Tibial nerve (tissue), 4 donors: ENCODE measurements at regions not wholly inside any gene's neighbourhood (a gene's known extent, or its start where the extent isn't known, plus 50 kb on each side); places are given as distances from the start of the nearest gene placed in this dataset.

Experiments used
- DNase-seq, 2 donors: peaks; one replicate each; pipeline ENCODE4 v3.0.0-alpha.2; 2019; ENCODE audit warnings: low spot score in 2 of 2
- H3K27ac ChIP-seq, 4 donors: fragments of 200-600 bp; sonication (generic) in 3 of 4; one replicate each; pipeline ENCODE4 v1.5.1; 2017 to 2019; ENCODE audit warnings: mild to moderate bottlenecking in 1 of 4
- H3K27me3 ChIP-seq, 2 donors: fragments of 200-600 bp; sonication (generic) in 1 of 2; one replicate each; pipeline versions ENCODE4 v1.5.1 to v1.6.0; 2017 to 2019
- H3K36me3 ChIP-seq, 3 donors: fragments of 200-600 bp; sonication (generic); one replicate each; pipeline ENCODE4 v1.5.1; 2018 to 2019
- H3K4me1 ChIP-seq, 4 donors: fragments of 200-600 bp; sonication (generic) in 3 of 4; one replicate each; pipeline ENCODE4 v1.5.1; 2017 to 2019
- H3K4me3 ChIP-seq, 4 donors: fragments of 200-600 bp; sonication (generic) in 3 of 4; one replicate each; pipeline ENCODE4 v1.5.1; 2017 to 2019; ENCODE audit warnings: mild to moderate bottlenecking in 1 of 4, moderate library complexity in 1 of 4
- H3K9me3 ChIP-seq, 4 donors: fragments of 200-600 bp; sonication (generic) in 3 of 4; one replicate each; pipeline ENCODE4 v1.5.1; 2017 to 2019
- EP300 ChIP-seq, 2 donors: sonication (generic); formaldehyde crosslinking; IDR thresholded peaks; one replicate each; pipeline ENCODE4 v1.6.1; 2017; ENCODE audit warnings: antibody characterized with exemption in 2 of 2, mild to moderate bottlenecking in 1 of 2
- POLR2A ChIP-seq, 2 donors: fragments of 450-650 bp; IDR thresholded peaks; one replicate each; pipeline ENCODE4 v1.6.1; 2017; ENCODE audit warnings: antibody characterized with exemption in 2 of 2, mild to moderate bottlenecking in 2 of 2, moderate library complexity in 2 of 2
- WGBS, 2 donors: methylation state at CpG; one replicate each; pipeline ENCODE4 v1.1.5; 2018; 5-methylcytosine and 5-hydroxymethylcytosine counted together
- TF ChIP-seq, protein P1 (sequence below), 5 experiments: fragments of 200-600 bp in 3 of 5; fragments of 450-650 bp in 2 of 5; sonication (generic) in 3 of 5; IDR thresholded peaks; one replicate each; pipeline ENCODE4 v1.5.1; 2016 to 2019; ENCODE audit warnings: antibody characterized with exemption in 5 of 5, mild to moderate bottlenecking in 3 of 5, moderate library complexity in 2 of 5

- Histone ChIP-seq H3K4me3 (no peak overlapping the region), H3K9me3 (no peaks in the 10 kb centered on the region), H3K27me3 (no peaks in the 10 kb centered on the region), H3K36me3 (no peaks in the 10 kb centered on the region), H3K27ac (no peak overlapping the region), H3K4me1 (no peaks in the 10 kb centered on the region)
- TF ChIP-seq POLR2A (IDR thresholded peaks at IDR 0.05) (no peak), EP300 (IDR thresholded peaks at IDR 0.05) (no peak)
- TF ChIP-seq, protein P1, sequence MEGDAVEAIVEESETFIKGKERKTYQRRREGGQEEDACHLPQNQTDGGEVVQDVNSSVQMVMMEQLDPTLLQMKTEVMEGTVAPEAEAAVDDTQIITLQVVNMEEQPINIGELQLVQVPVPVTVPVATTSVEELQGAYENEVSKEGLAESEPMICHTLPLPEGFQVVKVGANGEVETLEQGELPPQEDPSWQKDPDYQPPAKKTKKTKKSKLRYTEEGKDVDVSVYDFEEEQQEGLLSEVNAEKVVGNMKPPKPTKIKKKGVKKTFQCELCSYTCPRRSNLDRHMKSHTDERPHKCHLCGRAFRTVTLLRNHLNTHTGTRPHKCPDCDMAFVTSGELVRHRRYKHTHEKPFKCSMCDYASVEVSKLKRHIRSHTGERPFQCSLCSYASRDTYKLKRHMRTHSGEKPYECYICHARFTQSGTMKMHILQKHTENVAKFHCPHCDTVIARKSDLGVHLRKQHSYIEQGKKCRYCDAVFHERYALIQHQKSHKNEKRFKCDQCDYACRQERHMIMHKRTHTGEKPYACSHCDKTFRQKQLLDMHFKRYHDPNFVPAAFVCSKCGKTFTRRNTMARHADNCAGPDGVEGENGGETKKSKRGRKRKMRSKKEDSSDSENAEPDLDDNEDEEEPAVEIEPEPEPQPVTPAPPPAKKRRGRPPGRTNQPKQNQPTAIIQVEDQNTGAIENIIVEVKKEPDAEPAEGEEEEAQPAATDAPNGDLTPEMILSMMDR (IDR thresholded peaks at IDR 0.05) = no peak
- 32 to 38% methylated on average over 1 of the region's 1 CpG for WGBS, 2 donors
- DNase-seq = no peak
These were observed 93.0 kb upstream of the SLC25A36 start for GRCh38 chr3:140848666-140849065.

- no peak overlapping the region for H3K27ac ChIP-seq
- H3K4me1 ChIP-seq = no peaks in the 10 kb centered on the region
- H3K27me3 ChIP-seq = no peaks in the 10 kb centered on the region
- no peaks in the 10 kb centered on the region for H3K36me3 ChIP-seq
- no peak overlapping the region for H3K4me3 ChIP-seq
- no peak for DNase-seq
- TF ChIP-seq, protein P1 (IDR thresholded peaks at IDR 0.05) = no peak
- TF ChIP-seq EP300 (IDR thresholded peaks at IDR 0.05) = no peak
- no peak for TF ChIP-seq POLR2A (IDR thresholded peaks at IDR 0.05)
- WGBS, 2 donors = 29 to 34% methylated on average over 4 of the region's 4 CpGs
- no peaks in the 10 kb centered on the region for H3K9me3 ChIP-seq
These were observed 91.3 kb upstream of the SLC25A36 start for GRCh38 chr3:140850210-140850955.

GRCh38 chr3:140854961-140855360 lies 86.7 kb upstream of the SLC25A36 start:
- no peak overlapping the region for H3K27ac ChIP-seq
- TF ChIP-seq, protein P1 (IDR thresholded peaks at IDR 0.05) = no peak
- TF ChIP-seq POLR2A (IDR thresholded peaks at IDR 0.05) (no peak), EP300 (IDR thresholded peaks at IDR 0.05) (no peak)
- no peaks in the 10 kb centered on the region for H3K4me1 ChIP-seq
- WGBS, 2 donors = 78 to 86% methylated on average over 2 of the region's 2 CpGs
- no peaks in the 10 kb centered on the region for H3K27me3 ChIP-seq
- no peaks in the 10 kb centered on the region for H3K9me3 ChIP-seq
- DNase-seq = no peak
- H3K4me3 ChIP-seq = no peak overlapping the region
- H3K36me3 ChIP-seq = no peaks in the 10 kb centered on the region

GRCh38 chr3:140856905-140857304 lies 84.7 kb upstream of the SLC25A36 start:
- Histone ChIP-seq H3K27ac (no peak overlapping the region), H3K27me3 (no peaks in the 10 kb centered on the region), H3K36me3 (no peaks in the 10 kb centered on the region), H3K9me3 (no peaks in the 10 kb centered on the region), H3K4me3 (no peak overlapping the region), H3K4me1 (no peaks in the 10 kb centered on the region)
- 95 to 100% methylated on average over 1 of the region's 1 CpG for WGBS, 2 donors
- no peak for TF ChIP-seq POLR2A (IDR thresholded peaks at IDR 0.05)
- TF ChIP-seq, protein P1 (IDR thresholded peaks at IDR 0.05) = no peak
- TF ChIP-seq EP300 (IDR thresholded peaks at IDR 0.05) = no peak
- DNase-seq = no peak

DNA sequence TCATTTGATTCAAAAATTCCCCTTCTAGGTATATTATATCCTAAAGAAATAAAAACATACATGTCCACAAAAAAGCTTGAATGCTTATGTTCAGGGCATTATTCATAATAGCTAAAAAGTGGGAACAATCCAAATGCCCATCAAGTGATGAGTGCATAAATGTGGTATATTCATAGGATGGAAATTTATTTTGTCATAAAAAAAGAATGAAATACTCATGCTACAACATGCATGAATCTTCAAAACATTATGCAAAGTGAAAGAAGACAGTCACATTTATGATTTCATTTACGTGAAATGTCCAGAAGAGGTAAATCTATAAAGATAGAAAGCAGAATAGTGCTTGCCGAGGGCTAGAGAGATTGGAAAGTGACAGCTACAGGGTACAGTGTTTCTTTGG lies 83.6 kb upstream of the SLC25A36 start:
- 91 to 93% methylated on average over 2 of the region's 2 CpGs for WGBS, 2 donors
- Histone ChIP-seq H3K4me3 (no peak overlapping the region), H3K27me3 (no peaks in the 10 kb centered on the region), H3K27ac (no peak overlapping the region), H3K36me3 (no peaks in the 10 kb centered on the region), H3K9me3 (no peaks in the 10 kb centered on the region), H3K4me1 (no peaks in the 10 kb centered on the region)
- DNase-seq = no peak
- TF ChIP-seq, protein P1 (IDR thresholded peaks at IDR 0.05) = no peak
- TF ChIP-seq POLR2A (IDR thresholded peaks at IDR 0.05) (no peak), EP300 (IDR thresholded peaks at IDR 0.05) (no peak)
